ENCODE measurements at regions not wholly inside any gene's neighbourhood (a gene's known extent, or its start where the extent isn't known, plus 50 kb on each side); places are given as distances from the start of the nearest gene placed in this dataset.
"Not testable (repeated sequence)": the region's sequence is repeated elsewhere in the genome, so short reads cannot be mapped to it uniquely, and the experiment has no call there.

DNA sequence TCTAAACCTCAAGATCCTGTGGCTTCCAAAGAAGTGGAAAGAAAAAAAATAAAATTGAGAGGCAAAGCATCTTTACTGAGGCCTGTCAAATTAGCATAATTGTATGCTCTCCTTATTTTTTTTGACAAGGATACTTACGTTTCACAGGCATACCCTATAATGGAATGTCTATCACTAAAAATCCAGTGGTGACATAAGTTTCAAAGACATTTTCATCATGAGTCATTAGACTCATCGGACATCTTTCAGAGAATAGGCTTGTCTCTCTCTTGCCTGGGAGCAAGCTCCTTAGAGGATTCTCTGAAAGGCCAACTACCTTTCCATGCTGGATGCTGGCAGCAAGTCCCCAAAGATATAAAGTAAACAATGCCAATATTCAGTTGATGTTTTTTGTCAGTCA lies 380.7 kb upstream of the STEAP1 start:
- DNase-seq, result no peak

- no peak for DNase-seq
These were observed 378.8 kb upstream of the STEAP1 start for GRCh38 chr7:89775459-89775858.

- no peak for DNase-seq
These were observed 377.3 kb upstream of the STEAP1 start for GRCh38 chr7:89776980-89777379.

DNA sequence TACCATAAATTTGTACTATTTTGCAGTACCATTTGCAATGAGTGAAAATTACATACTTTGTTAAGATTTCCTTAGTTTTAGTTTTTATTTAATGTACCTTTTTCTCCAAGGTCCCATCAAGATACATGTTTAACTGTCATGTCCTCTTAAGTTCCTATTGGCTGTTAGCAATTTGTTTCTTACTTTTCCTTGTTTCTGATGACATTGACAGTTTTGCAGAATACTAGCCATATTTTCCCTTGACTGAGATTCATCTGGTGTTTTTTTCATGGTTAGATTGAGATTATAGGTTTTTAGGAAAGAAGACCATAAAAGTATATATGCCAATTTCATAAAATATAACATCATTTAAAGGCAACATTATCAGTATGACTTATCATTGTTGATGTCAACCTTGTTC lies 376.8 kb upstream of the STEAP1 start:
- DNase-seq, result no peak

- DNase-seq, result no peak
These were observed 374.0 kb upstream of the STEAP1 start for GRCh38 chr7:89780291-89780690.

DNA sequence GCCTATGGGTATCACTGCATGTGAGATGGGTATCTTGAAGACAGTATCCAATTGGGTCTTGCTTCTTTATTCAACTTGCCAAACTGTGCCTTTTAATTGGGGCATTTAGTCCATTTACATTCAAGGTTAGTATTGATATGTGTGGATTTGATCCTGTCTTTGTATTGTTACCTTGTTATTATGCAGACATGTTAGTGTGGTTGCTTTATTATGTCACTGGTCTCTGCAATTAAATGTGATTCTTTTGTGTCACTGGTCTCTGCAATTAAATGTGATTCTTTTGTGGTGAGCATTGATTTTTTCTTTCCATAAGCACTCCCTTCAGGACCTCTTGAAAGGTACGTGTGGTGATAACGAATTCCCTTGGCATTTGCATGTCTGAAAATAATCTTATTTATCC lies 357.8 kb upstream of the STEAP1 start:
- DNase-seq, result no peak

- DNase-seq, result no peak
These were observed 356.2 kb upstream of the STEAP1 start for GRCh38 chr7:89797965-89798598.

DNA sequence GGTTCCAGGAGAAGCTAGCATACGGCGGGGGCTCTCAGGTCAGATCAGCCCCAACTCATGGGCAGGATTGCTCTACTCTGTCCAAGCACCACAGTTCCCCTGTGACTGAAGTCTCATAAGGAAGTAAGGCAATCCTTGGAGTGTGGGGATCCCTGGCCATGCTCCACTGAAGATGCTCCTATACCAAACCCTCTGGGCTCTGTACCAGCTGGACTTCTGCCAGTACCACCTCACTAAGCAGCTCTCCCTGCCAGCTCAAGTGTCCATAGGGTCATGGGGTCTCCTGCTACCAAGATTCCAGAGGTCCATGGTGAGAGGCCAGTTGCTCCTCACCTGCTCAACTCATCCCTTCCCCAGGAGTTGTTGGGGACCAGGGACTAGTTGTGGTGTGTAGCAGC lies 355.7 kb upstream of the STEAP1 start:
- DNase-seq, result no peak

DNA sequence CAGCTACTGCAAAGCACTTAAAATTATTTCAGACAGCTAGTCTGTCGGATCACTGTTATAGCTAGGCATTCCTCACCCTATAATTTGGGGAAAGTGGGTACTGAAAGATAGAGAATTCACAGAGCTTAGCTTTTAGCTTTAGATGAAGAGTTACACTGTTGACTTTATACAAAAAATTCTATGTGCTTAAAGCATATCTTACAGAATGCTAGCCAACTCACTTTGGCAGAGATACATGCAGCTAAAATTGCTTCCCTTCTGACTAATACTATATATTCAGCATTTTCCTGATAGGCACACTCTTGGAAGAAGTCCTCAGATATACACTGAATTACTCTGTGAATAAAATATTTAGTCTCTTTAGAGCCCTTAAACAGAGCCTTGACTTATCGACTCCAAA lies 353.5 kb upstream of the STEAP1 start:
- DNase-seq, result no peak

- DNase-seq, result no peak
These were observed 345.0 kb upstream of the STEAP1 start for GRCh38 chr7:89809291-89809690.

DNA sequence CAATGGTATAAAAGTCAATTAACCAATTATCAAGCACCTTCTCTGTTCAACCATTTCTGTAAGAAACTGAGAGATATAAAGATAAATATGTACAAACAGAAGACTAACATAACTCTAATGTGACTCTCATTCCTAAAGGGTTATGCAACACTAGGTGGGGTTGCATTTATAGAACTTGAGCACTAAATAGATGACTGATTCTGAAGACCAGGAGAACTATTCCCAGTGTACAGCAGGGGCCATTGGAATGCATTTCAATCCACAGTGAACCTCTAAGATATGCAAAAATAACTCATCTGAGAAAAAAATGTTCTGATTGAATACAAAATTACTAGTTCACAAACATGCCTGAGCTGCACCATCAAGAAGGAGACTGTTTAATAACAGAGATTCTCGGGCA lies 341.2 kb upstream of the STEAP1 start:
- DNase-seq, result no peak

DNA sequence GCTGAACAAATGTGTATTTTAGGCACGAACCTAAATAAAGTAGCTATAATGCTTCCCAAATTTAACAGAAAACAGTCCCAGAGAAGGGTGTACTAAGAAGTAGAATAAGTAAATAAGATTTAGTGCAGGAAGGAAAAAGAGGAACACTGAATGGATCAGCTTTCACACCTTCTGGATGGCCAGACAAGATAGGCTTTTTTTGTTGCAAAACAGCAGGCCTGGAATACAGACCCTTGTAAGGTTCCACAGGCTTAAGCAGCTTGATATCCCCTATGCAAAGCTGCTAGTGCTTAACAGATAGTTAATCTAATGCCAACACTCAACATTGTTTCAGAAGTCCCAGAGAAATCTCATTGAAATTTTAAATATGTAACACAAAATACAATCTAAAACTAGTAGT lies 328.1 kb upstream of the STEAP1 start:
- DNase-seq, result no peak

- DNase-seq, result no peak
These were observed 327.7 kb upstream of the STEAP1 start for GRCh38 chr7:89826557-89826956.

GRCh38 chr7:89837515-89837914 lies 316.8 kb upstream of the STEAP1 start:
- peak; percentile 87 for DNase-seq

DNA sequence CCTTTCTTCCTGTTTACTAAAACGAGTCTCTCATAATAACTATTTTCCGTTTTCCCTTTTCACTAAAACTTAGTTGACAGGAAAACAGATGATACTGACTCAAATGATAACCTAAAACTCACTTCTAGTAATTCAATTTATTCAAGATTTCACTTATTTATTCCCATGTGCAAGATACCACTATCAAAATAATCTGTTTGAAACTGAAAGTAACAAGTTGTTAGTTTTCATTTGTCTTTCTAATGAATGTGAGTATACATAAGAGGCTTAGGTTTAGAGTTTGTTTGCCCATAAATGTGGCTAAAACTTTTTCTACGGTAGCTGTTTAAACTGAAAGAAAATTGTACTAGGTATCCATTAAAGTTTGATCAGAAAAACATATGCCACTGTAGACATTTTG lies 314.9 kb upstream of the STEAP1 start:
- DNase-seq, result no peak

- no peak for DNase-seq
These were observed 308.3 kb upstream of the STEAP1 start for GRCh38 chr7:89845952-89846351.

DNA sequence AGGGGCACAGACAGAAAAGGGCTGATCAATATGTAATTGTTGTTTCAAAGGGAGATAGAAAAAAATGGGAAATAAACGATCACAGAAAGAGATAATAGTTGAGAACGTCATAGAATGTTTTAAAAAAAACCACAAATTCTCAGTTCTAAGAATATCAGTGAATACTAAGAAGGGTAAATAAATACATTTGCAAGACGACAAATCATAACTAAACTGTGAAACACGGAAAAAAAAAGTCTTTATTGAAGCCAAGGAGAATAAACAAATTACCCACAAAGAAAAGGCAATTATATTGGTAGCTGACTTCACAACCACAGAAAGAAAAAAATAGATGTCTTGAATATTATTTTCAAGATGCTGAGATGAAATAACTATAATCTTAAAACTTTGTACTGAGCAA lies 305.2 kb upstream of the STEAP1 start:
- no peak for DNase-seq

DNA sequence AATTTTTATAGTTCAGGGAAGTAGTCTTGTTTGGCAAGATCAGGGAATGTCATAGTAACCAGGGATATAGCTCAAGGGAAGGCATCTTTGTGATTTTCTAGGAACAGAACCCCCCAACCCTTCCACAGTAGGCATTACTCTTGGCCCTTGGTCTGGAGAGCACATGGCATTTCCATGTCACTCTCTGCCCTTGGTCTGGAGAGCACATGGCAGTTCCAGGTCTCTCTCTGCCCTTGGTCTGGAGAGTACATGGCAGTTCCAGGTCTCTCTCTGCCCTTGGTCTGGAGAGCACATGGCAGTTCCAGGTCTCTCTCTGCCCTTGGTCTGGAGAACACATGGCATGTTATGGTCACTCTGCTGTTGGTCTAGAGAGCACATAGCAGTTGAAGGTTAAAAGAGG lies 297.2 kb upstream of the STEAP1 start:
- not testable (repeated sequence) for DNase-seq

DNA sequence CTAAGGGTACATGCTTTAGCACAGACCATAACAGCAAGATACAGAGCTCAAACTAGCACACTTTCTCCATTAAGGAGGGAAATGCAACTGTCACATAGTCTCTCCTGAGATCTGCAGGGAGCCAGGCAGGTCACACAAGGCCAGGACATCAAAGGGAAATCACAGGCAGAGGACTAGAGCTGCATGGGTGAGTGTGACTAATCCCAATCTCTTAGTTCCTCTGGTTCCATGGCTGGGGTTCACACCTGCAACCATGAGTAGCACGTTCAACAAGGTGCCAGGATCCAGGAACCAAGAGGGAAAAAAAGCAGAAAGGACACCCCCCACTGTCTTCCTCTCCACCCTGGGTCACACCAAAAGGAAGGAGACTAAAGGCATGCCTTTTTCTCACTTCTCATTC lies 296.5 kb upstream of the STEAP1 start:
- DNase-seq, result no peak

DNA sequence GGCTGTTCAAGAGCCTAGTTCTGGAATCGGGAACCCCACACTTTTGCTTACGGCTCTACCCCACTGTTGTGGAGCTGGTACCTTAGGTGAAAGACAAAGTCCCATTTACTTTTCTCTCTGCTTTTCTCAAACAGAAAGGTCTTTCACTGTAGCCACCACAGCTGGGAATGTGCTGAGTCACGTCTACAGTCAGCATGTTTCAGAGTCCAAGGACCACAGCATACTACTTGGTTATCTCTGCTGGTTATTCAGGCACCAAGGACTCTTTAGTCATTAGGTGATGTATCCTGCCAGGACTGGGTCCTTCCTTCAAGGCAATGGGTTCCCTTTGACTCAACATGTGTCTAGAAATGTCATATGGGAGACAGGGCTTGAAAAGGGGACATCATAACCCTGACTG lies 266.8 kb upstream of the STEAP1 start:
- no peak for DNase-seq

DNA sequence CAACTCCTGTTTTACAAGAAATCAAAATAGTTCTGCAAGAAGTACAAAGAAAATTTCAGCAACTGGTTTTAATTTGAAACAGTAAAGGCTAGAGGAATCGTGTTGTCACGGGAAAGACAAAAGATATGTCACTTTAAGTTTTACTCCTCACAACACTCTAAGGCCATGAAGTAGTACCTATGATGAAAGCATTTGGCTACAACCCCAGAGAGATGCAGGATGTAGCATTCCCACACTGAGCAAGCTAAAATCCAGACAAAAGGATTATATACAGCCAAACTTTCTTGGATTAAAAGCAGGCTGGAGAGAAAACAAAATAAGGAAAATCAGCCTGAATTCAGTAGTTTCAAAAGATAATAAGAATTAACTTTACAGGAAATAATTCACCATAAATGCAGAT lies 245.5 kb upstream of the STEAP1 start:
- no peak for DNase-seq

GRCh38 chr7:89914711-89915110 lies 239.6 kb upstream of the STEAP1 start:
- DNase-seq, result no peak

GRCh38 chr7:89926194-89926593 lies 228.1 kb upstream of the STEAP1 start:
- no peak for DNase-seq

GRCh38 chr7:89926701-89927100 lies 227.6 kb upstream of the STEAP1 start:
- no peak for DNase-seq

GRCh38 chr7:89927762-89928161 lies 226.5 kb upstream of the STEAP1 start:
- no peak for DNase-seq

DNA sequence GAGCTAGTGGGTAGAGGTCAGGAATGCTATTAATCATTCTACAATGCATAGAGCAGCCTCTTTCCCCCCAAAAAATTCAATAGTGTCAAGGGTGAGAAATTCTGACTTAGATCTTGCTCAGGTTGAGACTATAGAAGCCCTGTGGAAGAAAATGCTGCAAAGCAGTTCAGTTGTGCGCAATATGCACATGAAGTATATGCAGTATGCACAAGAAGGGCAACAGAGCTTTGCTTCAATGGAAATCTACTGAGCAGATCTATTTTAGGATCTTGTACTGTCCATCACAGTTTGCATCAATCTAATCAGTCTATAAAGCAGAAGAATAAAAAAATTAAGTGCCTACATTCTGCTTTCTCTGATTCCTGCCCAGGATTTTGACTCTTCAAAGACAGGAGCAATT lies 225.8 kb upstream of the STEAP1 start:
- no peak for DNase-seq
